Thoracic aorta (tissue), 2 donors: ENCODE measurements at regions not wholly inside any gene's neighbourhood (a gene's known extent, or its start where the extent isn't known, plus 50 kb on each side); places are given as distances from the start of the nearest gene placed in this dataset.

Source experiments
- ATAC-seq: fragments of 150-250 bp; one replicate; pipeline ENCODE4 v1.8.0; 2017; ENCODE audit warnings: low read depth; ENCODE audit not compliant: insufficient number of reproducible peaks, low FRiP score
- DNase-seq: peaks from one replicate; pipeline ENCODE4 v3.0.0-alpha.2; 2020; ENCODE audit warnings: low spot score
- H3K27ac ChIP-seq, 2 donors: fragments of 200-600 bp; sonication (generic); 1 replicate in 1 of 2; 2 replicates in 1 of 2; pipeline ENCODE4 v1.5.1; 2016; ENCODE audit warnings: mild to moderate bottlenecking in 2 of 2, moderate library complexity in 2 of 2
- H3K27me3 ChIP-seq: fragments of 200-600 bp; sonication (generic); replicated peaks from 2 replicates; pipeline ENCODE4 v1.6.0; 2016; ENCODE audit warnings: mild to moderate bottlenecking; ENCODE audit not compliant: insufficient read depth
- H3K36me3 ChIP-seq: fragments of 200-600 bp; sonication (generic); one replicate; pipeline ENCODE4 v1.5.1; 2016
- H3K4me1 ChIP-seq, 2 donors: fragments of 200-600 bp; sonication (generic); 1 replicate in 1 of 2; 2 replicates in 1 of 2; pipeline versions ENCODE4 v1.5.1 to v1.6.0; 2016; ENCODE audit warnings: low read depth in 2 of 2, mild to moderate bottlenecking in 1 of 2; ENCODE audit not compliant: control insufficient read depth in 1 of 2
- H3K4me3 ChIP-seq: fragments of 200-600 bp; sonication (generic); 2 replicates; pipeline ENCODE4 v1.5.1; 2016; ENCODE audit warnings: mild to moderate bottlenecking
- H3K9me3 ChIP-seq: fragments of 200-600 bp; sonication (generic); 2 replicates; pipeline ENCODE4 v1.5.1; 2016
- TF ChIP-seq, protein P1 (sequence below): fragments of 200-600 bp; sonication (generic); IDR thresholded peaks from one replicate; pipeline ENCODE4 v1.5.1; 2019; ENCODE audit warnings: antibody characterized with exemption

- Histone ChIP-seq H3K4me1 (no peaks in the 10 kb centered on the region), H3K27me3 (no peaks in the 10 kb centered on the region), H3K4me3 (no peak overlapping the region), H3K9me3 (no peaks in the 10 kb centered on the region), H3K36me3 (no peaks in the 10 kb centered on the region), H3K27ac (no peak overlapping the region)
- DNase-seq (no peak), ATAC-seq (no peak)
- TF ChIP-seq, protein P1, sequence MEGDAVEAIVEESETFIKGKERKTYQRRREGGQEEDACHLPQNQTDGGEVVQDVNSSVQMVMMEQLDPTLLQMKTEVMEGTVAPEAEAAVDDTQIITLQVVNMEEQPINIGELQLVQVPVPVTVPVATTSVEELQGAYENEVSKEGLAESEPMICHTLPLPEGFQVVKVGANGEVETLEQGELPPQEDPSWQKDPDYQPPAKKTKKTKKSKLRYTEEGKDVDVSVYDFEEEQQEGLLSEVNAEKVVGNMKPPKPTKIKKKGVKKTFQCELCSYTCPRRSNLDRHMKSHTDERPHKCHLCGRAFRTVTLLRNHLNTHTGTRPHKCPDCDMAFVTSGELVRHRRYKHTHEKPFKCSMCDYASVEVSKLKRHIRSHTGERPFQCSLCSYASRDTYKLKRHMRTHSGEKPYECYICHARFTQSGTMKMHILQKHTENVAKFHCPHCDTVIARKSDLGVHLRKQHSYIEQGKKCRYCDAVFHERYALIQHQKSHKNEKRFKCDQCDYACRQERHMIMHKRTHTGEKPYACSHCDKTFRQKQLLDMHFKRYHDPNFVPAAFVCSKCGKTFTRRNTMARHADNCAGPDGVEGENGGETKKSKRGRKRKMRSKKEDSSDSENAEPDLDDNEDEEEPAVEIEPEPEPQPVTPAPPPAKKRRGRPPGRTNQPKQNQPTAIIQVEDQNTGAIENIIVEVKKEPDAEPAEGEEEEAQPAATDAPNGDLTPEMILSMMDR = no peak
Measured at GRCh38 chr5:105407200-105407599, 1844.6 kb upstream of the NUDT12 start.

DNA sequence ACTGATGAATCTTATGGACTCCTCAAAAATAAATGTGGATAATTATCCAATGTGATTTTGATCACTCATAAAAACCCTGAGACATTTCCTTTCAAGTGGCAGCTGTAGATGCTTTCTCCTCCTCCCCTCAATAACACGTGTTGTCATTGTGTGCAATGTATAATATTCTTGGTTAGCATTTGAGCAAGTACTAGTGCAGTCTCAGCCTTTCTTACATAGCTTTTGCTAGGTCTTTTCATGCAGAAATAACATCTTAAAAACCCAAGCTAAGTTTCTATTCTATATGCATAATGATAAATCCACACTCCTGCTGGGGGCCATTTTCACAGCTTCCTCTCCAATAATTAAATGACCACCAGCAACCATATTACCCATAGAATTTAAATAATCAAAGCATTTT, 1835.2 kb upstream of the NUDT12 start:
- no peak for ATAC-seq

DNA sequence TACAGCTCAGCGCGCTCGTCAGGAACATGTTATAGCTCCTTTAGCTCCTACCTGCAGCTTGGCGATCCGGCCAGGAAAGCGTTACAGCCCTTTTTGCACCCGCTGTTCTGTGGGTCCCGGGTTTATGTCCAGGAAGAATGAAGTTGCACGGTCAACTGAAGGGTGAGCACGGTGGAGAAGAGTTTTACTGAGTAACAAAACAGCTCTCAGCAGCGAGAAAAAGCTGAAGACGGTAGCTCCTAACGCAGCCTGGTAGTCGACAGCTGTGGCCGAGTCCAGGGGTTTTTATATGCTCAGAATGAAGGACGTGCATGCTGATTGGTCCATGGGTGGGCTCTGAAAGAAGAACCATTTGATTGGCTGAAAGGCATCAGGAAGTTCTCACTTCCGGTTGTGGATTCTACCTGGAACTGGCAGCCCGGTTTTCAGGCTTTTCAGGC, 1830.1 kb upstream of the NUDT12 start:
- H3K4me1 ChIP-seq = no peaks in the 10 kb centered on the region
- no peaks in the 10 kb centered on the region for H3K36me3 ChIP-seq
- no peak overlapping the region for H3K4me3 ChIP-seq
- no peaks in the 10 kb centered on the region for H3K27me3 ChIP-seq
- H3K9me3 ChIP-seq = no peaks in the 10 kb centered on the region
- TF ChIP-seq, protein P1 = no peak
- DNase-seq (no peak), ATAC-seq (no peak)
- H3K27ac ChIP-seq = no peak overlapping the region

More for the DNA sequence above, 1835.2 kb upstream of the NUDT12 start:
- Histone ChIP-seq H3K27me3 (no peaks in the 10 kb centered on the region), H3K27ac (no peak overlapping the region), H3K36me3 (no peaks in the 10 kb centered on the region), H3K4me3 (no peak overlapping the region), H3K9me3 (no peaks in the 10 kb centered on the region), H3K4me1 (no peaks in the 10 kb centered on the region)
- DNase-seq = no peak
- TF ChIP-seq, protein P1 = no peak

GRCh38 chr5:105392122-105392709, 1829.6 kb upstream of the NUDT12 start:
- TF ChIP-seq, protein P1 = no peak
- H3K4me1 ChIP-seq = no peaks in the 10 kb centered on the region
- H3K27ac ChIP-seq = no peak overlapping the region
- H3K9me3 ChIP-seq = no peaks in the 10 kb centered on the region
- DNase-seq (no peak), ATAC-seq (no peak)
- no peaks in the 10 kb centered on the region for H3K27me3 ChIP-seq
- no peak overlapping the region for H3K4me3 ChIP-seq
- no peaks in the 10 kb centered on the region for H3K36me3 ChIP-seq

DNA sequence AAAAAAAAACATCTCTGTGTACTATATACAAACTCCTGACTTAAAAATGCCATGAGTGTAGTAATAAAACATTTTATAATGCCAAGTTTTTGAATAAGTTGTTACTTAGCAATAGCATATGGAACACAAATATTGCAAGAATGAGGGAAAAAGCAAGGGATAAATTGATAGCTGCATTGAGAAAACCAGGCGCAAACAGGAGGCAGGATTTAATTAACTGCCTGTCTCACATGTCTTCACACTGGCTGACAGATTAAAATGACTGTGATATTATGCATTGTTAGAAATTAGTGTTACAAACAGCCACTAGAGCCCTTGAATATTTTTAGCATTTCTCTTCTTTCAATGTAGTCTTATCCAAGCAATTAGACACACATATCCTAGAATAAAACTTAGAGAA, 1817.5 kb upstream of the NUDT12 start:
- DNase-seq (no peak), ATAC-seq (no peak)
- Histone ChIP-seq H3K4me3 (no peak overlapping the region), H3K36me3 (no peaks in the 10 kb centered on the region), H3K27me3 (no peaks in the 10 kb centered on the region), H3K4me1 (peaks cover 0 to 3% of the 10 kb centered on the region in 2 donors), H3K27ac (no peak overlapping the region), H3K9me3 (no peaks in the 10 kb centered on the region)
- TF ChIP-seq, protein P1 = no peak
